Activated T-cell treated with anti-CD3 and anti-CD28 coated beads for 1 hour (primary cell): ENCODE measurements at regions not wholly inside any gene's neighbourhood (a gene's known extent, or its start where the extent isn't known, plus 50 kb on each side); places are given as distances from the start of the nearest gene placed in this dataset.

Source experiments
- DNase-seq: peaks from one replicate; pipeline ENCODE4 v3.0.0-alpha.2; 2020; ENCODE audit warnings: low read depth

DNA sequence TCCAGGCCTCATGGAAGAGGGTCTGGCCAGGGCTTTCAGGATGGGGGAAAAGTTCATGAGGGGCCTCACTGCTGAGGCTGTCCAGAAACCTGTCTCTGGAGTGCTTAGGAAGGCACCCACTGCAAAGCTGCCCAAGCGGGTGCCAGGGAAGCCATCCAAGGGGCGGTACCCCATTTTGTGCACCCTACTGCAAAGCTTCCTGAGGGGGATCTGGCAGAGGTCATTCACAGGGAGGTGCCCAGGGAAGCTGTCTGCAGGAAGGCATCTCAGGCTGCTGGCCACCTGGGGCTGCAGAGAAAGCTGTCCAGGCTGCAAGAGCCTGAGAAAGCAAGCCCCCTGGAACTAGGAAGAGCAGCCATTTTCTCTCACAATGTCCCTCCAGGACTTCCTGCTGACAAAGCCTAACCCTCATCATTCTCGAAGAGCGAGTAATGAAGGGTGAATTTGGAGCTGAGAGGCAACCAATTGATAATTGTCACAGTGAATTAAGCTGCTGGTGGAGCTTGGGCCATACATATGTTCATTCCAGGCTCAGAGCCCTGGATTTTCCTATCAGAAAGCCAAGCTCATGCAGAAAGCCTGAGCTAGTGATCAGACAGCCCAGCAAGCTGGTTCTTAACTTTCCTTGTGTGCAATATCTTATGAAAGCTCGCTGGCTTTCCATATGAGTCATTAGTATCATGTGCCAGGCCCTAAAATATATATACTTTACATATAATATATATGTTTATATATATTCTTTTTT, 62.2 kb upstream of the SLC22A16 start:
- no peak for DNase-seq

DNA sequence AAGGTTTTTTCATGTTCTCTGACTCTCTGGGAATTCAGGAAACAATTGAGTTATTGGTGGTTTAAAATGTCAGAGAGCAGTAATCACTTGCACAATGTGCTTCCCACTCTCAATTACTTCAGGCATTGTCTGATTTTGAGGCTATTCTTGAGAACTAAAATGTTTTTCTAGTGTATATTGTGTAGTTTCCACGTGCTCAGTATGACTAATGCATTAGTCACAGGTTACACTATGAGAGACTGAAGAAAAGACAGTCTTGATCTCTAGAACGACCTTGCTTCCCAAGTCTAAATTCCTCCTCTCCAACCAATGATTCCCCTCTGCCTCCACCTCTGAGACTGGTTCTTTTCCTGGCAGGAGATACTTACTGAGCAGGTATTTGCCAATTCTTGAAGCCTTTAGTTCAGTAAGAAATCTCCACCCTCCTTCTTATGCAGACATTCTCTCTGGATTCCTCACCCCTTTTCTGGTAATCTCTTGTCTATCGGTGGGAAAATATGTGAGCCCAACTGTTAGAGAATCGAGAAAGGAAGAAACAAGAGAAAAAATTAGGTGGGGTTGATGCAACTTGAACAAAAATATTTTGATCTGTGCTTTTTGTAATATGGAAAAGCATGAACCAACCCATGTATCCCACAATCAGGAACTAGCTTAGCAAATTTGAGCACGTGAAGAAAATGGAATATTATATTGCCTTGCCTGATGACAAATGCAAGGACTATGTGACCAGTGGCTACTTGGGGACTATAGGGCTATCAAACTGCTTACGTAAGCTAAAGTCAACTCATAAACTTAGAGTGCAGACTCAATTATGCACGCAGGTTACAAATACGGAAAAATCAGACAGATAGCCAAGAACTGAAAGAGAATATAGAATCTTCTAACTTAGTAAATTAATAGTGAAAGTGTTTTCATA, 61.1 kb upstream of the SLC22A16 start:
- no peak for DNase-seq

DNA sequence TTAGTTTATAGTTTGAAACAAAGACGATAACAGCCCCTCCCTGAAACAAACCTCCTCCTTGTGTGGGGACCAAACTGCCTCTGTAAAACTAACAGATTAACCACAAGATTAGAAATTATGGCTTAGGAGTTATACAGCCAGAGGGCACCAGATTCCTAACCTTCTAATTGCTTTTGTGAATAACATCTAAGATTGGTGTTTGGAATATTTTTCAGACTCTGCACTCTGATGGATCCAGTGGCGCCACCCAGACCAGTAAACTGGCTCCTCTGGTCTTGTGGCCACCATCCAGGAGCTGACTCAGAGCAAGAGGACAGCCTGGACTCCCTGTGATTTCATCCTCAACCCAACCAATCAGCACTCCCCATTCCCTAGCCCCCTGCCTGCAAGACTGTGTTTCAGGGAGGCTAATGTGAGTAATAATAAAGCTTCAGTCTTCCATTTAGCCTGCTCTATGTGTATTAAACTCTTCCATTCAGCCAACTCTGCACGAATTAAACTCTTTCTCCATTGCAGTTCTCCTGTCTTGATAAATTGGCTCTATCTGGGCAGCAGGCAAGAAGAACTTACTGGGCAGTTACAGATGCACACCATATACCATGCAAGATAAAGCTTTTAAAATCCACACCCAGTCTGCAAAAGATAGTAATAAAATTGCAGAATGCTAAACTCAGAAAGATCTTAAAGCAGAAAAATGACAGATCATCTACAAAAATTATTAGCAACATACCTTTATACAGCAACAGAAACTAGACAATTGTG, 58.5 kb upstream of the SLC22A16 start:
- no peak for DNase-seq

DNA sequence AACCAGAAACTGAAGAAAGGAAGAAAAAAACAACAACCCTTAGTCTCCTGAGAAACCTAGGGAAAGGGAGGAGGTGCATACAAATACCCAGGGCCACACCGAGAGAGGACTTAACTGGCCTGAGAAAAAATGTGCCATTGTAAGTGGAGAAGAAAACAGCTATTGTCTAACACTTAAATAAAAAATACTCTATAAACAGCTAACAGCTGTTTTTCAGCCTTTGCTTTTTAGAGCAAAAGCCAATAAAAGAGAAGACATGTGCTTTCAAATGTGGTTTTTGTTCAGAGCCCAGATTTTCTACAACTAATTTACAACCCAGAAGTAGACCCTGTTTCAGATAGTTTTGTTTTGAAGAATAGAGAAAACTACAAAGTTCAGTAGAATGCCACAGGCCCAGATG, 56.0 kb upstream of the SLC22A16 start:
- no peak for DNase-seq

DNA sequence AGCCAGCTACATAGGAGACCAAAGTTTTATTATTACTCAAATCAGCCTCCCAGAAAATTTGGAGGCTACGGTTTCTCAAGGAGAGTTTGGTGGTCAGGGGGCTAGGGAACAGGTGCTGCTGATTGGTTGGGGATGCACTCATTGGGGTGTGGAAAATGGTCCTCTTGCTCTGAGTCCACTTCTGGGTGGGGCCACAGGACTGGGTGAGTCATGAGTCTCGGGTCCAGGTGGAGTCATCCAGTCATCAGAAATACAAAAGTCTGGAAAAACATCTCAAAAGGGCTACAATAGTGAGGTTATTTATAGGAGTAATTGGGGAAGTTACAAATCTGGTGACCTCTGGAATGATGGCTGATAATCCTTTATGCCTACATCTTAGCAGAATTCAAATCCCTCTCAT, 54.3 kb upstream of the SLC22A16 start:
- DNase-seq = no peak

DNA sequence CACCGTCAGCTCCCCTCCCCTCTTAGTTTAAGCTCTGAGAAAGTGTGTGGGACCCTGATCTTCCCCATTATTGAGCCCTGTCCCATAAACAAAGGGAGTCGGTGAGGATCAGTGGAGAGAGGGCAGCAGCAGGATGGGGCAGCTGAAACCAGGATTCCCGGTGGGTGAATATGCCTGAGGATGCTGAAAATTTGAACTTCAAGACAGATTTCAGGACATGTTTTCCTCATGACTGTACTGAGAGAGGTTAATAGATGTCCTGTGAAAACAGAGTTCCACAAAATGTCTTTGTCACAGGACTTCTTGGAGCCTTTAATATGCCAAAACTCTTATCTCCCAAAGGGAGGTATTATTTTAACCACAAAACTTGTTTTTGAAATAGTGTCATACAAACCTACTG, 53.5 kb upstream of the SLC22A16 start:
- no peak for DNase-seq

DNA sequence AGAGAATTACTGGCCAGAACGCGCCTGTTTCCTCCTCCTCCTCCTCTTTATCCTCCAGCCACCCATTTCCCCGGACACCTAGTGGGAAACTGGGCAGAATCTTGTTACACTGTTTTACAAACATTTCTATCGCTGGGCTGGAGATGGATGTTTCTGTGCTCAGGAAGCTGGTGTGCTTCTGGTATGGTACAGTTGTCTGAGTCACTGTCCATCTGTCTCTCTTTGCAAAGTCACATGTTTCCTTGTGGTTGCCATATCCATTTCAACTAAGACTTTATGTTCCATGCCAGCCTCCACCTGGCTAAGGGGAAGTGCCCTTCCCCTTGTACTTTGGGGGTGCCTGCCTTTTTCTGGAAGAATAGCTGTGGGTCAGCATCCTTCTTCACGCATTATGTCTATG, 52.9 kb upstream of the SLC22A16 start:
- no peak for DNase-seq

DNA sequence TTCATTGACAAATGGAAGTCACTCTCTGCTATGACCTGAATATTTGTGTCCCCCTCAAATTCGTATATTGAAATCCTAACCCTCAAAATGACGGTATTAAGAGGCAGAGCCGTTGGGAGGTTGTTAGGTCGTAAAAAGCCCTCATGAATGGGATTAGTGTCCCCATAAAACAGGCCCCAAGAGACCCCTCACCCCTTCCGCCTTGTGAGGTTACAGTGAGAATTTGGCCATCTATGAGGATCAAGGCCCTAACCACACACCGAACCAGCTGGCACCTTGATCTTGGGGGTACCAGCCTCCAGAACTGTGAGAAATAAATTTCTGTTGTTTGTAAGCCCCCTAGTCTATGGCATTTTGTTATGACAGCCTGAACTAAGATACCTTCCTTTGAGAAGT, 52.5 kb upstream of the SLC22A16 start:
- DNase-seq = no peak

DNA sequence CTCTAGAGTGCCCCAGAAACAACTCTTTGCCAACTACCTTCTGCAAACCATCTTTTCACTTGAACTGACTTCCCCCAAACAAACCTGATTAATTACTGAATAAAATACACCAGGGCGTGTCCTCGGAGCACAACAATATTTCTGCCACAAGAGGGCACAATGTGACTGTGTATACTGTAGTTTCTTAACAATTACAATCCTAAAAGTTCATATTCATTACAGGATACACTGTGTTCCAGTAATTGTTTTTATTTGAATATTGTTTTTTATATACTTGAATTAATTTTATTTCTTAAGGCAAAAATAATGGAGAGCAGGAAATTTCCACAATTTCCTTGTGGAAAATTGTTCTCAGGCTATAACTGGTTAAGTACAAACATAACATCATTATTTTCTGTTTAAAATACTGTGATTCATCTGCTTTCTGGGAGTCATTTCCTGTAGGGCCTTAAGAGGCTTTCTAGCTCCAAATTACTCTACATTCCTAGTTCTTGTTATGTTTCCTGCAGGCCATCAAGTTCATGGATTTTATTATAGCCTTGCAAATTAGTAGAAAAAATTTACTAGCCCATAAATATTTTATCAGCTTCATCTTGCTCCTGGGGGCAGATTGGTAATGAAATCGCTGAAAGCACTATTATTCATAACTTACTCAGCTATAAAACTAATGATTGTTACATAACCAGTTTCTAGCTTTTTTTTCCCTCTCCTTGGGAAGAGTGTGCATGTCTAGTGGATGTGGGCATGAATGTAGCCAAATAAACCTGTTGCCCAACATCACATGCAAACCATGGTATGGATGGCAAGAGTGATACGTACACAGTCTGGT, 51.9 kb upstream of the SLC22A16 start:
- peak; percentile 18 for DNase-seq

DNA sequence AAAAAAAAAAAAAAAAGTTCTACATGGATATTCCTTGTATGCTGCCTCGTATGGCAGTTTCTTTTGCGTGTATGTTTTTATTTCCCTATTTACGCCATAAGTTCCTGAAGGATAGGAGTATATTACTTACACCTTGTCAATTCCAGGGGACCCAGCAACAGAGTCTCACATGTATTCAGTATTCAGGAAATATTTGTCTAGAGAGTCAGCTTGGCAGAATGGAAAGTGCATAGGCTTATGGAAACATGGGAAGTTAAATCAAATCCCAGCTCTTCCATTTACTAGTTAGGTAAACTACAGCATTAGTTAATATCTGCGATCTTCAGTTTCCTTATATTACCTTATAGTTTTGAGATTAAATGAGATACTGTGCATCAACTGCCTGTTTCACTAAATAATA, 51.1 kb upstream of the SLC22A16 start:
- no peak for DNase-seq

DNA sequence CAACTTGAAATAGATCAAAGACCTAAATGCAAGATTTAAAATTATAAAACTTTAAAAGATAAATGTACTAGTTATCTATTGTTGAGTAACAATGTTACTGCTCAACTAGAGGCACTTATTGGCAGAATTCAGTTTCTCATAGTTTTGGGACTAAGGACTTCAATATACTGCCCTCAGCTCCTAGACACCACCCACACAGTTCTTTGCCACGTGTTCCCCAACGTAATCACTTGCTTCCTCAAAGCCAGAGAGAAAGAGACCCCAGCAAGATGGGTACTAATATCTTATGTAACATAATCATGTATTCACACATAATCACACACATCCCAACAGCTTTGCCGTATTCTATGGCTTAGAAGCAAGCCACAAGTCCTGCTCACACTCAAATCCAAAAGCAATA, 50.3 kb upstream of the SLC22A16 start:
- DNase-seq = no peak
